Neural progenitor cell (in vitro differentiated cells): ENCODE measurements at regions not wholly inside any gene's neighbourhood (a gene's known extent, or its start where the extent isn't known, plus 50 kb on each side); places are given as distances from the start of the nearest gene placed in this dataset.
A peak's percentile ranks its signal among the peaks of the same experiment; 100 is the strongest.
"Not testable (repeated sequence)": the region's sequence is repeated elsewhere in the genome, so short reads cannot be mapped to it uniquely, and the experiment has no call there.

ENCODE experiments used
- DNase-seq: peaks from one replicate; pipeline ENCODE4 v3.0.0-alpha.2; 2016; ENCODE audit warnings: low spot score
- H2AFZ ChIP-seq: fragments of 200-600 bp; sonication (generic); replicated peaks from 2 replicates; pipeline ENCODE4 v1.6.1; 2016; ENCODE audit warnings: antibody characterized with exemption
- H3F3A ChIP-seq: fragments of 200-600 bp; sonication (generic); 2 replicates; pipeline ENCODE4 v1.6.1; 2016; ENCODE audit warnings: antibody characterized with exemption, low read depth
- H3K27ac ChIP-seq: fragments of 200-600 bp; sonication (generic); 2 replicates; pipeline ENCODE4 v1.5.1; 2016; ENCODE audit warnings: mild to moderate bottlenecking
- H3K27me3 ChIP-seq: fragments of 200-600 bp; sonication (generic); 2 replicates; pipeline ENCODE4 v1.6.1; 2016; ENCODE audit warnings: mild to moderate bottlenecking, moderate library complexity
- H3K36me3 ChIP-seq: fragments of 200-600 bp; sonication (generic); 2 replicates; pipeline ENCODE4 v1.5.1; 2016
- H3K4me1 ChIP-seq: fragments of 200-600 bp; sonication (generic); 2 replicates; pipeline ENCODE4 v1.6.1; 2016; ENCODE audit warnings: mixed run types
- H3K4me2 ChIP-seq: fragments of 200-600 bp; sonication (generic); 2 replicates; pipeline ENCODE4 v1.6.1; 2016
- H3K4me3 ChIP-seq: fragments of 200-600 bp; sonication (generic); 2 replicates; pipeline ENCODE4 v1.5.1; 2016
- H3K79me2 ChIP-seq: fragments of 200-600 bp; sonication (generic); 2 replicates; pipeline ENCODE4 v1.6.1; 2016; ENCODE audit warnings: low read depth
- H3K9ac ChIP-seq: fragments of 200-600 bp; sonication (generic); 2 replicates; pipeline ENCODE4 v1.6.1; 2016
- H3K9me3 ChIP-seq: fragments of 200-600 bp; sonication (generic); 2 replicates; pipeline ENCODE4 v1.5.1; 2016; ENCODE audit warnings: low read depth
- H4K20me1 ChIP-seq: fragments of 200-600 bp; sonication (generic); 2 replicates; pipeline ENCODE4 v1.6.1; 2016; ENCODE audit warnings: low read depth
- H3K27ac Mint-ChIP-seq: 3 replicates; pipeline ENCODE4 v1.8.0; 2021; ENCODE audit warnings: mixed read lengths
- H3K27me3 Mint-ChIP-seq: 2 replicates; pipeline ENCODE4 v1.8.0; 2022; ENCODE audit warnings: low read depth, mild to moderate bottlenecking, inconsistent platforms, moderate library complexity, mixed read lengths; ENCODE audit not compliant: insufficient read depth
- H3K36me3 Mint-ChIP-seq: 3 replicates; pipeline ENCODE4 v1.8.0; 2021; ENCODE audit warnings: mixed read lengths
- H3K4me1 Mint-ChIP-seq: 3 replicates; pipeline ENCODE4 v1.8.0; 2021; ENCODE audit warnings: mixed read lengths
- H3K4me3 Mint-ChIP-seq: 3 replicates; pipeline ENCODE4 v1.8.0; 2021; ENCODE audit warnings: mild to moderate bottlenecking, moderate library complexity, mixed read lengths
- H3K9me3 Mint-ChIP-seq: 3 replicates; pipeline ENCODE4 v1.8.0; 2020; ENCODE audit warnings: mixed read lengths
- EZH2 ChIP-seq: fragments of 200-600 bp; sonication (generic); IDR thresholded peaks from 2 replicates; pipeline ENCODE4 v1.6.1; 2017; ENCODE audit warnings: antibody characterized with exemption, mild to moderate bottlenecking, moderate library complexity
- EZH2phosphoT487 ChIP-seq: fragments of 200-600 bp; sonication (generic); IDR thresholded peaks from 2 replicates; pipeline ENCODE4 v1.6.1; 2017; ENCODE audit warnings: antibody characterized with exemption
- TF ChIP-seq, protein P1 (sequence below): fragments of 200-600 bp; sonication (generic); IDR thresholded peaks from 2 replicates; pipeline ENCODE4 v1.5.1; 2017; ENCODE audit warnings: antibody characterized with exemption, mild to moderate bottlenecking

DNA sequence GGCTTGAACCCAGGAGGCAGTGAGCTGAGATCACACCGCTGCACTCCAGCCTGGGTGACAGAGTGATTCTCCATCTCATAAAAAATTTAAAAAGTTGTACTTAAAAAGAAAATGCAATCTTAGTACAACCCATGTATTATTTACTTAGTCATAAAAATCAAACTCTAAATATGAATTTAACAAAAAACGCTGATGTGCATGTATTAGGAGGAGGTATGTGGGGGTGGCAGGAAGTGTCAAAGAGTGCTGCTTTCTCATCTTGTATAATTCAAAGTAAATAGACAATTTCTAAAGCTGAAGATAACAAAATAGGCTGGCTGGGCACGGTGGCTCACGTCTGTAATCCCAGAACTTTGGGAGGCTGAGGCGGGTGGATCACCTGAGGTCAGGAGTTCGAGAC lies 81.0 kb upstream of the NRBF2 start:
- TF ChIP-seq, protein P1, sequence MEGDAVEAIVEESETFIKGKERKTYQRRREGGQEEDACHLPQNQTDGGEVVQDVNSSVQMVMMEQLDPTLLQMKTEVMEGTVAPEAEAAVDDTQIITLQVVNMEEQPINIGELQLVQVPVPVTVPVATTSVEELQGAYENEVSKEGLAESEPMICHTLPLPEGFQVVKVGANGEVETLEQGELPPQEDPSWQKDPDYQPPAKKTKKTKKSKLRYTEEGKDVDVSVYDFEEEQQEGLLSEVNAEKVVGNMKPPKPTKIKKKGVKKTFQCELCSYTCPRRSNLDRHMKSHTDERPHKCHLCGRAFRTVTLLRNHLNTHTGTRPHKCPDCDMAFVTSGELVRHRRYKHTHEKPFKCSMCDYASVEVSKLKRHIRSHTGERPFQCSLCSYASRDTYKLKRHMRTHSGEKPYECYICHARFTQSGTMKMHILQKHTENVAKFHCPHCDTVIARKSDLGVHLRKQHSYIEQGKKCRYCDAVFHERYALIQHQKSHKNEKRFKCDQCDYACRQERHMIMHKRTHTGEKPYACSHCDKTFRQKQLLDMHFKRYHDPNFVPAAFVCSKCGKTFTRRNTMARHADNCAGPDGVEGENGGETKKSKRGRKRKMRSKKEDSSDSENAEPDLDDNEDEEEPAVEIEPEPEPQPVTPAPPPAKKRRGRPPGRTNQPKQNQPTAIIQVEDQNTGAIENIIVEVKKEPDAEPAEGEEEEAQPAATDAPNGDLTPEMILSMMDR = no peak
- TF ChIP-seq EZH2phosphoT487 (no peak), EZH2 (no peak)
- Histone ChIP-seq H3K4me1 (no peaks in the 10 kb centered on the region), H3K4me3 (no peak overlapping the region), H4K20me1 (no peaks in the 10 kb centered on the region), H3K9ac (no peak overlapping the region), H2AFZ (no peak overlapping the region), H3K27ac (no peak overlapping the region), H3K27me3 (no peaks in the 10 kb centered on the region), H3K79me2 (no peaks in the 10 kb centered on the region), H3K9me3 (no peaks in the 10 kb centered on the region), H3F3A (no peaks in the 10 kb centered on the region), H3K36me3 (no peaks in the 10 kb centered on the region), H3K4me2 (no peak overlapping the region)
- Mint-ChIP-seq H3K27ac (no peak overlapping the region), H3K4me1 (peaks cover 8% of the 10 kb centered on the region), H3K9me3 (peaks cover 2% of the 10 kb centered on the region), H3K27me3 (no peaks in the 10 kb centered on the region), H3K36me3 (no peaks in the 10 kb centered on the region), H3K4me3 (no peak overlapping the region)
- DNase-seq = no peak

DNA sequence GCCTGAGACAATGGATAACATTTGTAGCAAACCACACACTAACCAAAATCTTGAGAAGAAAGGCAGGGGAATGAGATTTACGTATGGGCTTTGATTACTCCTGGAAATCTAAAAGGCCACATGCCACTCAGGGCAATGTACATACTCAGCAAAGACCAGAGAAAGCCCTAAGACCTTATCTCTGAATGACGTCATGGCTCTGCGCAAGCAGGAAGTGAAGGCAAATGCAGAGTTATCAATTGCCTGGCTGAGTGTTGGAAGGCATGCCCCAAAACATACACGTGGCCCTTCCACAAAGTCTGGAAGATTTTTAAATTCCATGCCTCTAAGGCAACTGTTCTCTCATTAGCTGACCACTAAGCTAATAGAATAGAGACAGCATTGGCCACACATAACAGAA lies 90.9 kb upstream of the NRBF2 start:
- H3F3A ChIP-seq = no peaks in the 10 kb centered on the region
- no peak overlapping the region for H3K9ac ChIP-seq
- no peaks in the 10 kb centered on the region for H3K4me1 Mint-ChIP-seq
- no peaks in the 10 kb centered on the region for H3K79me2 ChIP-seq
- peak overlapping the region; percentile 28 for H2AFZ ChIP-seq
- H3K9me3 Mint-ChIP-seq = peaks cover 12% of the 10 kb centered on the region
- H3K9me3 ChIP-seq = no peaks in the 10 kb centered on the region
- TF ChIP-seq EZH2 = no peak
- no peak for TF ChIP-seq EZH2phosphoT487
- TF ChIP-seq, protein P1 = no peak
- H3K4me2 ChIP-seq = no peak overlapping the region
- H3K27ac Mint-ChIP-seq = no peak overlapping the region
- no peak overlapping the region for H3K4me3 Mint-ChIP-seq
- H3K36me3 Mint-ChIP-seq = peaks cover 3% of the 10 kb centered on the region
- no peaks in the 10 kb centered on the region for H3K36me3 ChIP-seq
- no peak for DNase-seq
- no peaks in the 10 kb centered on the region for H3K4me1 ChIP-seq
- no peak overlapping the region for H3K27ac ChIP-seq
- H3K4me3 ChIP-seq = no peak overlapping the region
- no peaks in the 10 kb centered on the region for H4K20me1 ChIP-seq
- H3K27me3 ChIP-seq = no peaks in the 10 kb centered on the region
- peaks cover 2% of the 10 kb centered on the region for H3K27me3 Mint-ChIP-seq

DNA sequence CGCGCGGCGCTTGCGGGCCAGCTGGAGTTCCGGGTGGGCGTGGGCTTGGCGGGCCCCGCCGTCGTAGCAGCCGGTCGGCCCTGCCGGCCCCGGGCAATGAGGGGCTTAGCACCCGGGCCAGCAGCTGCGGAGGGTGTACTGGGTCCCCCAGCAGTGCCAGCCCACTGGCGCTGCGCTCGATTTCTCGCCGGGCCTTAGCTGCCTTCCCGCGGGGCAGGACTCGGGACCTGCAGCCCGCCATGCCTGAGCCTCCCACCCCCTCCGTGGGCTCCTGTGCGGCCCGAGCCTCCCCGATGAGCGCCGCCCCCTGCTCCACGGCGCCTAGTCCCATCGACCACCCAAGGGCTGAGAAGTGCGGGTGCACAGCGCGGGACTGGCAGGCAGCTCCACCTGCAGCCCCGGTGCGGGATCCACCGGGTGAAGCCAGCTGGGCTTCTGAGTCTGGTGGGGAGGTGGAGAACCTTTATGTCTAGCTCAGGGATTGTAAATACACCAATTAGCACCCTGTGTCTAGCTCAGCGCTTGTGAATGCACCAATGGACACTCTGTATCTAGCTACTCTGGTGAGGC lies 99.4 kb upstream of the NRBF2 start:
- H4K20me1 ChIP-seq, H3K27ac Mint-ChIP-seq, H3K27me3 Mint-ChIP-seq, H3K4me3 Mint-ChIP-seq, H3K79me2 ChIP-seq, H3K4me1 Mint-ChIP-seq, H3K4me3 ChIP-seq, H3K9ac ChIP-seq, H3K36me3 Mint-ChIP-seq, H3K9me3 ChIP-seq, H3F3A ChIP-seq, DNase-seq, H3K36me3 ChIP-seq, H3K4me1 ChIP-seq, H3K27me3 ChIP-seq, H2AFZ ChIP-seq, H3K4me2 ChIP-seq, H3K27ac ChIP-seq: not testable (repeated sequence)
- H3K9me3 Mint-ChIP-seq = peaks cover 12% of the 10 kb centered on the region

DNA sequence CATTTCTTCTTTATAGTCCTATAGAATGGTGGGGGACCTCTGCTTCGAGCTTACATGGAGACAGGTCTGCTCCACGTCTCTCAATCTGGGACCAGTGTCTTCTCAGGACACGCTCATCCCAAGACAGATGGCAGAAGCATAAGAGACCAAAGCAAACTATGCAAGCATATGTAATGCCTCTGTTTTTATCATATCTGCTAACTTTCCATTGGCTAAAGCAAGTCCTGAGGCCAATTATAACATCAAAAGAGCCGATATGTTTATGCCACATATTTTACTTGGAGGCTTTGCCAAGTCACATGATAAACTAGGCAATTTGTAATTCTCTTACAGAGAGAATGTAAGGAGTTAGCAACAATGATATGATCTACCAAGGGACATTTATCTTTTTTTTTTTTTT lies 102.6 kb upstream of the NRBF2 start:
- no peaks in the 10 kb centered on the region for H3K4me1 Mint-ChIP-seq
- Histone ChIP-seq H3K4me1 (no peaks in the 10 kb centered on the region), H3K9ac (no peak overlapping the region), H3K4me2 (no peak overlapping the region), H3K4me3 (no peak overlapping the region), H3K27ac (no peak overlapping the region), H3K9me3 (no peaks in the 10 kb centered on the region), H3F3A (no peaks in the 10 kb centered on the region), H3K36me3 (no peaks in the 10 kb centered on the region), H3K27me3 (no peaks in the 10 kb centered on the region), H3K79me2 (no peaks in the 10 kb centered on the region), H2AFZ (no peak overlapping the region), H4K20me1 (no peaks in the 10 kb centered on the region)
- H3K4me3 Mint-ChIP-seq = no peak overlapping the region
- H3K36me3 Mint-ChIP-seq = peaks cover 2% of the 10 kb centered on the region
- no peak overlapping the region for H3K27ac Mint-ChIP-seq
- no peak for DNase-seq
- H3K9me3 Mint-ChIP-seq = peaks cover 7% of the 10 kb centered on the region
- peaks cover 3% of the 10 kb centered on the region for H3K27me3 Mint-ChIP-seq
- TF ChIP-seq, protein P1 = no peak
- TF ChIP-seq EZH2 (no peak), EZH2phosphoT487 (no peak)
